Renal cortex interstitium (tissue), 11 donors: ENCODE measurements at regions not wholly inside any gene's neighbourhood (a gene's known extent, or its start where the extent isn't known, plus 50 kb on each side); places are given as distances from the start of the nearest gene placed in this dataset.
A peak's percentile ranks its signal among the peaks of the same experiment; 100 is the strongest.

Experiments
- DNase-seq, 11 donors: peaks; one replicate each; pipeline ENCODE4 v3.0.0-alpha.2; 2013; ENCODE audit warnings: low read depth in 9 of 11, low spot score in 4 of 11; ENCODE audit errors: extremely low read depth in 1 of 11

GRCh38 chr9:89716559-89716958 is 111.7 kb downstream of the GADD45G start:
- DNase-seq, result no peak

- no peak for DNase-seq
Measured at GRCh38 chr9:89718176-89718575, 113.4 kb downstream of the GADD45G start.

GRCh38 chr9:89718651-89719050 is 113.8 kb downstream of the GADD45G start:
- no peak for DNase-seq

GRCh38 chr9:89719202-89719601 is 114.4 kb downstream of the GADD45G start:
- DNase-seq, result no peak

GRCh38 chr9:89720696-89721175 is 115.9 kb downstream of the GADD45G start:
- DNase-seq, result no peak

- peak in 1 of 11 donors; percentile 29 for DNase-seq
Measured at GRCh38 chr9:89721176-89721700, 116.4 kb downstream of the GADD45G start.

- no peak for DNase-seq
Measured at GRCh38 chr9:89721971-89722530, 117.2 kb downstream of the GADD45G start.

- DNase-seq, result no peak
Measured at GRCh38 chr9:89722712-89723111, 117.9 kb downstream of the GADD45G start.

- DNase-seq, result no peak
Measured at GRCh38 chr9:89723469-89724100, 118.8 kb downstream of the GADD45G start.

- no peak for DNase-seq
Measured at GRCh38 chr9:89724659-89725058, 119.8 kb downstream of the GADD45G start.

- DNase-seq, result no peak
Measured at GRCh38 chr9:89725271-89725670, 120.5 kb downstream of the GADD45G start.

- no peak for DNase-seq
Measured at GRCh38 chr9:89729954-89730530, 125.2 kb downstream of the GADD45G start.

- no peak for DNase-seq
Measured at GRCh38 chr9:89730715-89731114, 125.9 kb downstream of the GADD45G start.

GRCh38 chr9:89731262-89732182 is 126.7 kb downstream of the GADD45G start:
- DNase-seq, result no peak

- peak in 1 of 11 donors; percentile 25 for DNase-seq
Measured at GRCh38 chr9:89732295-89732938, 127.6 kb downstream of the GADD45G start.

GRCh38 chr9:89732939-89733324 is 128.1 kb downstream of the GADD45G start:
- no peak for DNase-seq

GRCh38 chr9:89734600-89735041 is 129.8 kb downstream of the GADD45G start:
- no peak for DNase-seq

GRCh38 chr9:89738137-89738932 is 133.5 kb downstream of the GADD45G start:
- no peak for DNase-seq
